ENCODE measurements at regions not wholly inside any gene's neighbourhood (a gene's known extent, or its start where the extent isn't known, plus 50 kb on each side); places are given as distances from the start of the nearest gene placed in this dataset.

DNA sequence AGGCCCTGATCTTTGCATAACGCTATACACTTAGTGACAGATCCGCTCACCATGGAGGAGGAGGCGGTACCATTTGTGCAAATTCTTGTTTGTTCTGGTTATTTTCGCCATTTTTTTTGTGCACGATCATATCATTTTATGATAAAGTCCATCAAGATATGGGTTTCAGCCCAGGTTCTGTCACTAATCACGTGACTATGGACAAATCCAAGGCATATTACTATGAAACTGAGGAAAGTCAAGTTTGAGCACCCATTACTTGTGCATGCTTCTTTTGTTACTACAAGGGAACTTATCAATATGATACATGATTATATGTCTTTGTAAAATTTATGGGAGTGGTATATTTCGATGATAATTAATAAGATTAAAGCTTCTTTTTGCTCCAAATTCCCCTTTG lies 829.5 kb downstream of the ROBO2 start:
- DNase-seq, result no peak

DNA sequence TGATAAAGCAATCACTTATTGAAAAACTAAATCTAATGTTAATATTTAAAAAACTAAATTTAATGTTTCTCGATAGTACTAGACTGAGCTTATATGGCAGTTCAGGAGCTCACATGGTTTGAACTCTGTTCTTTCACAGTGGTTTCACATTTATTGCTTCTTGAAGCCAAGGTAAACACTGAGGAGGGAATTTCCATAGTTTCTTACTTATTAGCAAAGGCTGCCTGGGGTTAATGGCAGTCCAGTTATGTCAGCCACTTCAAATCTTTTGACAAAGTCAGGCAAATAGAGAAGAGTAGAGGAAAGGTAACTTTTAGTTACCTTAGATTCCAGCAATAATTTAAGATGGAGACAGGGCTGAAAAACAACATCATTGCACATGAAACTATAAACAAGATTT lies 831.5 kb downstream of the ROBO2 start:
- no peak for DNase-seq

DNA sequence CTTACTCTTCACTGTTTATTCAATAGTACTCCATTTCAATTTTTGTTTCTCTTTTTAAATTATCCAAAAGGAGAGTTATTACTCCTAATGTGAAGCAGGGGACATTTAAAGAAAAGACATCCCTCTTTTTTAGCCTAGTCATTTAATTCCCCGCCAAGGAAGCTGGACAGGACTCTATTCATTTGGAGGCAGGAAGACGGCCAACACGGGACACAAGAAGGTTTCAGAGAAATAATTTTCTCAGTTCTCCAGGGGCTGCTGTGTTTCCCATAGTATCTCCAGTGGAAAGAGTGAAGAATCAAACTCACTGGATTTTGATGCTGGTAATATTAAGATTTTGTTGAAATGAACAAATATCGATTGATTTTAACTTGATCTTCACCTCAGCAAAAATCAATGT lies 833.7 kb downstream of the ROBO2 start:
- DNase-seq, result no peak

DNA sequence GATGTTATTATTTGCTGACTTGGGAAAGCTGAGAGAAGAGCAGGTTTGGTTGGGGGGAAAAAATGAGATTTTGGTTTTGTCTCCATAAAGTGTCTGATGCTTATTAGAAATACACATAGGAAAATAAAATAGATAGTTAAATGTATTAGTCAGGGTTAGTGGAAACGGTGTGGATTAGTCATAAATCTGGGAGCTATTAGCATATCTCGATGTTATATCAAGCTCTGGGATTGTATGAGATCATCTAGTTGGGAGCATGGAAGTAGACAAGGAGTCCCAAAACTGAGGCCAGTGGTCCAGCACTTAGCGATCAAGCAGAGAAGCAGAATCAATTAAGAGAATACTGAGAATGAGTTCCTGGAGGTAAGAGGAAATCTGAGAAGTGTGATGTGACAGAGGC lies 845.5 kb downstream of the ROBO2 start:
- no peak for DNase-seq

DNA sequence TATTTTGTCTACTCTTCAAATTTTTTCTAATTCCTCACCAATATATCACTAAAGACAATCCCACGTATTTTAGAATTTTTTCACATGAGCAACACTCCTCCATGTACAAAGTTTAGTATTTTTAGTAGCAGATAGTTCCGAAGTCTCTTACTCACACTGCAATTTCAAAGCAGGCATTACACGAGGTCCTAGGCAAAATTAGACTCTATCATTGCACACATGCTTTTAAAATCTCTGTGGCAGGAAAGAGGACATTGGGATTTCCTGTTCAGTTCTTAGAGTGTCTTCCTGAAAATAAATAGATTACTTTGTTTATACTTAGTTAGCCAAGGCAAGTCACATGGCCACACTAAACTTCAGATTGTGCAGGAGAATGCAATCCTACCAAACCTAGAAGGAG lies 847.7 kb downstream of the ROBO2 start:
- no peak for DNase-seq

DNA sequence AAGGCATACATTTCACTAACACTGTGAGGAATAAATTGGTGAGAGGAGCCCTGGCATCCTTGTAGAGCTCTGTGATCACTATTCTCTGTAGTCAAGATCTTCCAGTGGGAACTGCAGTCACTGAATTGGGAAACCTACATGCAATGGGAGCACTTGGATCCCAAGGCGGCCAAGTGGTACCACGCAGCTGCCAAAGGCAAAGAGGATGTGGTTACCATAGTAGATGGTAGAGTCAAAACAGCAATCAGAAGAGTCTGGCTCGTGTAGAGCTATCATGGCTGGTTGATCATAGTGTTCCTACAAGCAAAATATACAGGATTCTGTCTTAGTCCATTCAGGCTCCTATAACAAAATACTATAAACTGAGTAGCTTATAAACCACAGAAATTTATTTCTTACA lies 849.7 kb downstream of the ROBO2 start:
- DNase-seq, result no peak

DNA sequence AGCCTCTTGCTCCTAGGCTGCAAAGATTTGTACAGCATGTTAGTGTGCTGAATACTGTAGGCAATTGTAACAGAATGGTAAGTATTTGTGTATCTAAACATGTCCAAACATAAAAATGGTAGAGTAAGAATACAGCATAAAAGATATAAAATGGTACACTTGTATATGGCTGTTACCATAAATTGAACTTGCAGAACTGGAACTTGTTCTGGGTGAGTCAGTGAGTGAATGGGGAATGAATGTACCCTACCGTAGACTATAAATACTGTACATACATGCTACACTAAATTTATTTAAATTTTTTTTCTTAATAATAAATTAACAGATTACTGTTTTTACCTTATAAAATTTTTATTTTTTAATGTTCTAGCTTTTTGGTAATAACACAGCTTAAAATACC lies 858.7 kb downstream of the ROBO2 start:
- no peak for DNase-seq

DNA sequence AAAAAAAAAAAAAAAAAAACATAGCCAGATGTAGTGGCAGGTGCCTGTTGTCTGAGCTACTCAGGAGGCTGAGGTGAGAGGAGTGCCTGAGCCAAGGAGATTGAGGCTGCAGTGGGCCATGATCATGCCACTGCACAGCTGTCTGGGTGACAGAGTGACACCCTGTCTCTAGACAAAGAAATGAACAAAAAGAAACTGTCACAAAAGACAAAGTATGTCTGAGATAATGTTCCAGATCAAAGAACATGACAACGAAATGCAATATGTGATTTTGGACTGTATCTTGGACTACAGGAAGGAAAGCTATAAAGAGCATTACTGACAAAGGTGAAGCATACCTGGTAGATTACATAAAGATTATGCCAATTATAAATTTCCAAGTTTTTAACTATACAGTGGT lies 862.8 kb downstream of the ROBO2 start:
- DNase-seq, result no peak

DNA sequence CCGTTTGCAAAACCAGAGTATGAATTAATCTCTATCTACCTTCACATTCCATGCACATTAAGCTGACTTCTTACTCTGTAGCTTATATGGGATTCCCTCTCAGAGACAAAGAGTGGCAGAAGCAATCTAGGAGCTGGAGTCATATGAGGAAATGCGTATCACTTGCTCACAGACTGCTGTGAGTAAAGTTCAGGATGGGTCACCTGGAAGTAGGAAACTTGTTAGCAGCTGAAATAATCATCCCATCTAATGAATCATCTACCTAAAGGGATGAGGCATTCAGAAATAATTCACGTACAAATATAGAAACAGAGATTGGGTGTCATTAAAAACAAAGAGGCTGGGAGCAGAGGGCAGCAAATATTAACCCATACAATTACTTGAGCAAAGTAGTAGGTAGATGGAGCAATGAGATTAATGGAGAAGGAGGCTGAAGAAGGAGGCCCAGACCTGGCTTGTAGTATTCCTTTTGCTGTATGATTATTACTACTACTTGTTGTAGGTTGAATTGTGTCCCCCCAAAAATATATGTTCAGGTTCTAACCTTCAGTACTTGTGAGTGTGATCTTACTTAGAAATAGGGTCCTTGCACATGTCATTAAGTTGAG lies 866.3 kb downstream of the ROBO2 start:
- no peak for DNase-seq

DNA sequence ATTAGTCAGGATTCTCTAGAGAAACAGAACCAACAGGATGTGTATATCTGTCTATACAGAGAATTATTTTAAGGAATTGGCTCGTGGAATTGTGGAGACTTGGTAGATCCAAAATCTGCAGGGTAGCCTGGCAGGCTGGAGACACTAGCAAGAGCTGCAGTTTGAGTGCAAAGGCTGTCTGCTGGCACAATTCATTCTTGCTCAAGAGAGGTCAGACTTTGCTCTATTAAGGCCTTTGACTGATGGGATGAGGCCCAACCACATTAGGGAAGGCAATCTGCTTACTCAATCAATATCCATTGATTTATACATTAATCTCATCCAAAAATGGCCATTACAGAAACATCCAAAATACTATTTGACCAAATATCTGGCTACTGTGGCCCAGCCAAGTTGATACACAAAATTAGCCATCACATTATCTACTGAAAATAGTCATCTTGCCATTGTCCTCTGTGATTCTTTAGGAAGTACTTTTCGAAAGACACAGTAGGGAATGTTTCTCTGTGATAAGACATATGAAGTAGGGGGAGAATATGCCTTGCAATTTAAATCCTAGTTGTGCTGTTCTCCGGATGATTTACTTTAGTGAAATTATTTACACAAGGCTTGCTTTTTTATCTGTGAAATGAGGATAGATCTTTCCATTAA lies 873.8 kb downstream of the ROBO2 start:
- no peak for DNase-seq

DNA sequence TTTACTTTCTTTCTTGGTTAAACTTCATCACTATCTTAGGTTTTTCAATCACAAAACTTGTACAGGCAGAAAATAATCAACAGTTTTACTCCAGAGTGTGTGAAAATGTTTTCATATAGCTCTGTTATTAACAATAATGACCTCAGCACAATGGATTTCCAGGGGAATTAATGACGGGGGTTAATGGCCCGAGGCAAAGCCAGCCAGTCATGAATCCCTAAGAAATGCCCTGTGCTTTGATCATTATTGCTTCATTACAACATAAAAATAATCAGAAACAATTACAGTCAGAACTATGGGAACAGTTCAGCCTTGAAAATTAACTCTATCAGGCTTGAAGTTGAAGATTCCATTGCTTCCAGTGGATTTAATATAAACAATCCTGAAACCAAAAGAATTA lies 875.4 kb downstream of the ROBO2 start:
- DNase-seq, result no peak

DNA sequence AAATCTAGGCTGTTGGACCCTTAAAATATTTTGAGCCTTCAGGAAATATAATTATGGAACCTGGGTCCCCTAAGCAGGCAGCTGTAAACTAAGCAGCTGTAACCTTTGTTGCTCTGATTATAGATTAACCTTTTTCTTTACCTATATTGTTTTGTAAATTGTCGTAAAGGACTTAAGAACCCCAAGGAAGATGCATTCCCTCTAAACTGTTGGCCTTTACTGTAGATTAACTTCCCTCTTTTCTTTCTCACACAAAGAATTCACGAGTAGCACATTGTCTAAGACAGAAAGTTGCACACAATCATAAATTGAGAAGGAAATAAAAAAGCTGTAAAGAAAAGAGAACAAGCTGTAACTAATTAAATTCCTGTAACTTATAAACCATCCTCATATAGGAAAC lies 877.3 kb downstream of the ROBO2 start:
- no peak for DNase-seq

DNA sequence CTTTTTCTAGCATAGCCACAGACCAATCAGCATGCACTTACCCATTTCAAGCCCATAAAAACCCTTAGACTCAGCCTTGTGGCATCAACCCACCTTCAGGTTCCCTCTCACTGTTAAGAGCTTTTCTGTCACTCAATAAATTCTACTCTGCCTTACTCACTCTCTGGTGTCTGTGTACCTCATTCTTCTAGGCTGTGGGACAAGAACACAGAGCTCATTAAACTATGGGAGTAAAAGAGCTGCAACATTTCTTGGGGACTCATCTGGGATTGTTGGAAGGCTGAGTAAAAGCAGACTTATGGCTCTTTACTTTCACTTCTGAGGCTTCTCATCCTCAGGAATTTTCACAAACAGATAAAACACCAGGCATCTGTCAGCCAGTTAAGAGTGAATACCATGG lies 879.3 kb downstream of the ROBO2 start:
- DNase-seq, result no peak

DNA sequence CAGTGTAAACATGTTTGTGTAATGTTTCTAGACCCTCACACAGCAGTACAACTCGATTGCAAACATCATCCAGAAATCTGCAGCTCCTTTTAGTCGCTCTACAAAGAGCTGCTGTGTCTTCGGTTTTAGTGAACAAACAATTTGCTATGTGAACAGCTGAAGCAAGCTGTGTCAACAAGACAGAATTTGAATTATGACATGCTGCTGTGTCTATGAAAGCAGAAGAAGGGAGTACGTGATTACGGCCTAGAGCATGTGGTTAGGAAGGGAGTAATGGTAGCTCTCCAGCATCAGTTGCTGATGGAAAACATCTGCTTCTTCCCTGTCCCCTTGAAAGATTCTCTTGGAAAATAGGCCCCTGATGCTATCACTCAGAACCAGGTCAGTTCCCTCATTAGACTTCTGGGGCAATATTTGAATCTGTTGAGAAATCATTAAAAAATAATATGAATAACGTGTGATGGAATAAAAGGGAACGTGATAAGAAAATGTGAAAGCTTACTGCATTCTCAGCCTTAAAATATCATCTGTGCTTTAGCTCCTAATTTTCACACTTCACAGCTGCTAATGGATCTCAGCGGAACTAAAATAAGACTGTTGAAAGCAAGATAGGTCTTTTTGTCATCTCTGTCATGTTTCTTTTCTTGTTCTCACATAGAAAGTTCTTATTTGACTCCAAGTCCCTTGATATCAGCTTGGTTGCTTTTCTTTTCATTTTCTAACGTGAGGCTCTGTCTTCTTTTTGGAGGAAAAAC lies 891.5 kb downstream of the ROBO2 start:
- peak; percentile 18 for DNase-seq

DNA sequence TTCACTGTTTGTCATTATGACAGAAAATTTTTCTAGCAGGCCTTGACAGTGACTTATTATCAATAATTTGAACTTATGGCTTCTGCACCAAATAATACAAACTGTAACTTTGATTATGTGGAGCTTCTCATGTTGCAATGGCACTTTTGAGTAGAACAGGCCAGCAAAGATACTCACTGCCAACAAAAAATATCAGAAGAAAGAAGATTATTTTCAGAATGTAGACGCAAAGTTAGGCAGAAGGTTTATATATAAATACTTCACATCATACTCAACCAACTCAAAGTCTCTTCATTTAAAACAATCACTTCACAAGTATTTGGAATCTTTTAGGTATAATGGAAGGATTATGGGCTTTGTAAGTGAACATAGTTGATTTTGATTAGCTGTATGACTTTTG lies 893.0 kb downstream of the ROBO2 start:
- DNase-seq, result no peak

DNA sequence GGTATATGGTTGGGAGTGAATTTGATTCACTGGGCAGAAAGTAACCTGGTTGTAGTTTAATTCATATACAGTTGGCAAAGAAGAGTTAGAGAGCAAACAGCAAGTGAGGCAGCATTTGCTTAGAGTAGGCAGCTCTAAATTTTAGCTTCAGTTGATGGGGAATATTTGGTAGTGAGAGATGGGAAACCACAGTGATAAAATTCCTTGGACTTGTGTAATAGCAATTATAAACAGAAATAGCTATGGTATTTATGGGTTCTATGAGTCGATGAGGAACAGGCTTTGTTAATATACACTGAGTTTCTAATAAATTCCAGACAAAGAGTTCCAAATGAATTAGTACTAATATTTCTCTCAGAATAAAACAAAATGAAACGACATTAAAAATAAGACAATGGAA lies 894.0 kb downstream of the ROBO2 start:
- DNase-seq, result no peak

DNA sequence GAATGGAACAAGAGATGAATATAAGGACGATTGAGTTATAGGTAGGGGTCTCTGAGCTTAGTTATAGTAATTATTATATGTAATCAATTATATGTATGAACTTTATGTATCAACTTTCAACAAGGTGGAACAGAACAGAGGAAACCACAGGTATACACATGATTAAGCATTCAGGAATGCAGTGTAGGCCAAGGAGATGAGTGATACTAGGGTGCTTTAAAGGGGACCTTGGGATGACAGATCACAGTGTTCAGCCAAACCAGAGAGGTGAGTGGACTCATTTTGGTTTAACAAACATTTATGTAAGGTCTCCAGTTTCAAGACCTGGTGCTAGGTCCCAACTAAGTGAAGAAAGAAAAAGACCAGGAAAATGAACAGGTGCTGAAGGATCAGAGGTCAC lies 895.5 kb downstream of the ROBO2 start:
- no peak for DNase-seq

DNA sequence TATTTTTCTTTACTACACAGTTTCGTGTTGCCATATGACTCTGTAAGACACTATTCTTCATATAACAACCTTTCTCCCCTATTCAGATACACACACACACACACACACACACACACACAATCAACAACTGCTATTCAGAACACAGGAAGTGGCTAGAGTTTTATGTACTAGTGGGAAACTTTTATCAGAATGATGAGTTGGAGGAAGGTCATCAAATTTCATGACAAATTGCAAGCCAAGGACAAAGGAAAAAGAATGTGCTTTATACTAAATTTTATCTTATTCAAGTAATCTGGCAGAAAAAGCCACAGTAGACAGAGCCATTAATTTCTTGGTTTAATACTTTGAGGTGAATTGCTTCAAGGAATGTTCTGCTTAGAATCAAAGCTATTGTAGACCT lies 899.8 kb downstream of the ROBO2 start:
- no peak for DNase-seq

DNA sequence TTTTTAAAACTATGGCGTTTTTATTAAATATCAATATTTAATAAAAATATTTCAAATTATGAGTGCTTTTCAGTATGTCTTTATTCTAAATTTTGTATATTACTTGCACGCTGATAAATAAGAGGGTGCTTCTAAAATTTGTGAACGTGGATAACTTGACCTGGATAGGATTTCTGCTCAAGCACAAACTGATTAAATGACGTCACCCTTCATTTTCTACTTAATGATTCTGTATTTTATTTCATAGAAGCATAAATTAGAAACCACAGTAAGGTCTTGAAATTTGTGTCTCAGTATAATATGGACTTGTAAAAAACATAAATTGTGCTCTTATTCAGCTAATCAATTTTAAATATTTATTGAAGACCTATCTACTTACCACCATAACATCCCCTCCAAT lies 903.7 kb downstream of the ROBO2 start:
- DNase-seq, result no peak

DNA sequence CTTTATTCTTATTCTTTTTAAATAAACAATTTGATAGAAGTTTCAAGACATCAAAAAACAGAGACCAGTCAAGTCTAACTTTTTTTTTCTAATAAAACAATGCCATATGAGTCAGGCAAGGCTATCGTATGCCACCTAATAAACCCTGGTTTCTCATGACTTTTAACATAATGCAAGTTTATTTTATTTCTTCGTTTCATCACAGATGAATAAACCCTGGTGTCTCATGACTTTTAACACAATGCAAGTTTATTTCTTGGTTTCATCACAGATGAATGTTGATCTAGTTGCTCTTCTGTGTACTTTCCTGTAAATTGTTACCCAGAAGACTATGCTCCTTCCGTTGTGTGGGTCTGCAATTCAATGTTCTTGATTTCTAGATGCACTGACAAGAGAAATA lies 905.4 kb downstream of the ROBO2 start:
- DNase-seq, result no peak

DNA sequence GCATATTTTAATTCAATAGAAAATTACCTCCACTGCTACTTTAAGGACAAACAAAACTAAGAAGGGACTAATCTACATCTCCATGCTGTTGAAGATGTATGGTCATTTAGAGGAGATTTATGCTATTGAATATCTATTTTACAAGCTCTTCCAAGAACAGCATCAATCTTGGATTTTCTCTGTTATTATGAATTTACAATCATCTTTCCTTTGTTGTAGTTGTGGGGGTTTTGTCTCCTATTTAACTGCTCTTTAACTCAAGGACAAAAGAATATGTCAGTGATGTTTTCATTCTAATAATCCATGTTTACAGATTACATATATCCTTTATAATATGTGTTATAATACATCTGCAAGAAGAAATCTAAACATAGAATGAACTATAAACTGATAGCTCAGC lies 907.8 kb downstream of the ROBO2 start:
- no peak for DNase-seq

DNA sequence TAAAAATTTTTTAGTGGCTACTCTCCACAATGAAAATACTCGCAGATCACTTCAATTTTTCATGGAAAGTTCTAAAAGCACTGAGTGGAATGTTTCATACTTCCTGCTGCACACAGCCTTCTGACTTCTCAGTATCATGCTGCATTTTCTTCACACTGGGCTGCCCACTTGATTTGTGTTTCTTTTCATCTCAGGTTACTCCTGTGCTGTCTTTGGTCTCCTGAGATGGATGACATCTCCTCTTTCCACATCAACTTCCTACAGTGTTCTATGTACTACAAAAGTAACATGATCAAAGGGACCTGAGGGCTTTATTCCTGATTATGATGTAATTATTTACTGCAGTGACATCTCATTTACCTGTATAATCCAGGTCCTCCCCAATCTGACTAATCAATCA lies 927.7 kb downstream of the ROBO2 start:
- no peak for DNase-seq

DNA sequence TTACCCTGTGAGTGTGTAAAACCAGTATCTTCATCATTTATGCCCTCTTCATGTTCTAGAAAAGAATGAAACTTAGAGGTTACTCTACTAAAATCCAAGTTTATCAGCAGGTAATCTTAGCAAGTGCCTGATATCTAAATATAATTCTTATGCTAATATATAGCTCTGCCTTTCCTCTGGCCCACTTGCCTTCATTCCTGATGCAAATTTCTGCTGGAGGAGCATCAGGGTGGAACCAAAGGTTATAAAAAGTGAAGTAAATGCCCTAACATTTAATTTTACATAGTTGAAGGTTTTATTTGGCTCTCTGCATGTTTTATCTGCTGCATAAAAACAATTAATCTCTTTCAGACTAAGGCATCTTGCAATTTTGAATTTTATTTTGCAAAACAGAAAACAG lies 936.2 kb downstream of the ROBO2 start:
- DNase-seq, result no peak

DNA sequence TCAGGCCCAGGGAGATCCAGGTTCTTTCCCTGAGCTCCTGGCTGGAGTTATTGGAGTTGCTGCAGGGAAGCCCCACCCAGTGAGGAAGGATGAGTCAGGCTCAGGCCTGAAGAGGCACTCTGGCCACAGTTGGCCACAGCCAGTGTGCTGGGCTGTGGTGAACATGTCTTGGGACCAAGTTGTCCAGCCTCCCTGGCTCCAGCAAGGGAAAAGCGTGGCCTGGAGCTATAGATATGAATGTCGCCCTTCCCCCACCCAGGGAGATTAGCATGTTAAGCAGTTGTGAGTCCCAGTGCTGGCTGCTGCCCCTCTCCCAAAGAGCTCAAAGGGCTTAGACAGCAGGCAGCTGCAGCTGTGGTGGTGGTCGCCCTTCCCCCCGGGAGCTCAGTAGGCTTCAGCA lies 963.2 kb downstream of the ROBO2 start:
- DNase-seq, result no peak

DNA sequence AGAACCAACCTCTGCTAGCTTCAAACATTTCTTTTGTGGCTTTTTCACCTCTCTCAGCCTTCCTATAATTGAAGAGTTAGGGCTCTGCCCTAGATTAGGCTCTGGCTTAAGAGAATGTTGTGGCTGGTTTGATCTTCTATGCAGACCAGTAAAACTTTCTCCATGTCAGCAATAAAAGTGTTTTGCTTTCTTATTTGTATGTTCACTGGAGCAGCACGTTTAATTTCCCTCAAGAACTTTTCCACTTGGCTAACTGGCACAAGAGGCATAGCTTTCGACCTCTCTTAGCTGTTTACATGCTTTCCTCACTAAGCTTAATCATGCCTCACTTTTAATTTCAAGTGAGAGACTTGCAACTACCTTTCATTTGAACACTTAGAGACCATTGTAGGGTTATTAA lies 964.7 kb downstream of the ROBO2 start:
- no peak for DNase-seq

Data from NCI-H526 treated with DMSO at 0.1 percent for 48 hours (cell line).